ENCODE measurements at regions not wholly inside any gene's neighbourhood (a gene's known extent, or its start where the extent isn't known, plus 50 kb on each side); places are given as distances from the start of the nearest gene placed in this dataset.
"Not testable (repeated sequence)": the region's sequence is repeated elsewhere in the genome, so short reads cannot be mapped to it uniquely, and the experiment has no call there.

DNA sequence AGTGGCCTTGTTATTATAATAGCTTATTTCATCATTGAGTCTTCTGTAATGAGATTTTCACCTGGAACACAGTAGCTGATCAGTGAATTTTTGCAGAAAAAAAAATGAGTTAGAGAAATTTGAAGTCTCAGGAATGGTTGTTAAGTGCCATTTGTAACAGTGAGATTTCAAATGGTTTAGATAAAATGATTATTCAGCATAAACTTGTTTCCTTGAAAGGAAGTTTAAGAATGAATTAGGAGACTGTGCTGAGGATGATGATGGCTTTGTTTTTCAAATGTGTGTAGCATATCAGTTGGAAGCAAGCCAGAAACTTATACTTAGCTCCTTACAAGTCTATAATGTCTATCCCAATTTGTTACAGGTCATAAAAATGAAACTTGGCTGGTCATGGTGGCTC lies 225.1 kb downstream of the LRRC3B start:
- H3K27me3 ChIP-seq (ENCODE audit: control insufficient read depth, insufficient read depth, low read length), result no peaks in the 10 kb centered on the region
- H3K4me3 ChIP-seq (ENCODE audit: low read length), result no peak overlapping the region
- no peaks in the 10 kb centered on the region for H3K4me1 ChIP-seq (ENCODE audit: control insufficient read depth, insufficient read depth, low read length)
- H3K36me3 ChIP-seq (ENCODE audit: control insufficient read depth, insufficient read depth, low read length), result no peaks in the 10 kb centered on the region
- no peak overlapping the region for H3K27ac ChIP-seq (ENCODE audit: low read length)
- no peak for DNase-seq (ENCODE audit: low read depth, low spot score)
- no peaks in the 10 kb centered on the region for H3K9me3 ChIP-seq (ENCODE audit: control insufficient read depth, insufficient read depth, low read length)

DNA sequence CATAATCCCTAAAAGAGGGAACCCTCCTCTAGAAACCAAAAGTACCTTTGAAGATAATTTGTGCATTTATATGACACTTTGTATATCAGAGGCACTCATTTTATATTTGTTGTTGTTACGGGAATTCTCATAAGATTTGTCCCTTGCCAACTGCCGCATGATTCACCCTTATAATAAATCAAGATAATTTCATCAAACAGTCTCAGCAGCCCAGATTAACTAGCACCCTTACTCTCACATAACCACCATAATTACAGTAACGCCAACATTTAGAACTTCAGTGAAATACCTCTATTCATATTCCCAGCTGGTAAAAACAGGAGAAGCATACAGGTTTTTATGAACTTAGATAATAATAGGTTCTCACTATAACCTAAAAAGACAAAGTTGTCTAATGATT lies 271.9 kb downstream of the LRRC3B start:
- H3K4me1 ChIP-seq (ENCODE audit: control insufficient read depth, insufficient read depth, low read length), result no peaks in the 10 kb centered on the region
- no peak overlapping the region for H3K27ac ChIP-seq (ENCODE audit: low read length)
- DNase-seq (ENCODE audit: low read depth, low spot score), result no peak
- H3K4me3 ChIP-seq (ENCODE audit: low read length), result no peak overlapping the region
- WGBS (ENCODE audit: insufficient coverage, insufficient read length), result no CpG with 5 or more reads among the region's 3 CpGs
- no peaks in the 10 kb centered on the region for H3K9me3 ChIP-seq (ENCODE audit: control insufficient read depth, insufficient read depth, low read length)
- no peaks in the 10 kb centered on the region for H3K27me3 ChIP-seq (ENCODE audit: control insufficient read depth, insufficient read depth, low read length)
- H3K36me3 ChIP-seq (ENCODE audit: control insufficient read depth, insufficient read depth, low read length), result no peaks in the 10 kb centered on the region

DNA sequence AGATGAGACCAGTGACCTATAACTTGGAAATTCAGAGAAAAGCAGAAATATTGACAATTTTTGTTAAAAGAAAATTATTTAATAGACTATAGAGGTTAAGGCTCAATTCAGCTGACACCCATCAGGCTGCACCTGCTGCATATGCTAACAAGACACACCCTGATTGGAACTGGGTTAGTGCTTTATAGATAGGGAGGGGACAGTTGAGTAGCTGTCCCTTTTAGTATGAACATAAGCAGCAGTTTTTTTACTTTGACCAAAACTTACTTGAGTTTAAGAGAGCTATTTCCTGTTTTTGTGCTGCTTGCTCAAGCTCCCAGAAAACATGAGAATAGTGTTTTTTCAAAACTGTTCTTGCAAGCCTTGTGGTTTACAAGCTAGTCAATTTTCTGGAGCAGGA lies 292.6 kb downstream of the LRRC3B start:
- Histone ChIP-seq H3K36me3 (ENCODE audit: control insufficient read depth, insufficient read depth, low read length) (no peaks in the 10 kb centered on the region), H3K9me3 (ENCODE audit: control insufficient read depth, insufficient read depth, low read length) (no peaks in the 10 kb centered on the region), H3K27me3 (ENCODE audit: control insufficient read depth, insufficient read depth, low read length) (no peaks in the 10 kb centered on the region), H3K4me3 (ENCODE audit: low read length) (no peak overlapping the region), H3K4me1 (ENCODE audit: control insufficient read depth, insufficient read depth, low read length) (no peaks in the 10 kb centered on the region), H3K27ac (ENCODE audit: low read length) (no peak overlapping the region)
- no peak for DNase-seq (ENCODE audit: low read depth, low spot score)

DNA sequence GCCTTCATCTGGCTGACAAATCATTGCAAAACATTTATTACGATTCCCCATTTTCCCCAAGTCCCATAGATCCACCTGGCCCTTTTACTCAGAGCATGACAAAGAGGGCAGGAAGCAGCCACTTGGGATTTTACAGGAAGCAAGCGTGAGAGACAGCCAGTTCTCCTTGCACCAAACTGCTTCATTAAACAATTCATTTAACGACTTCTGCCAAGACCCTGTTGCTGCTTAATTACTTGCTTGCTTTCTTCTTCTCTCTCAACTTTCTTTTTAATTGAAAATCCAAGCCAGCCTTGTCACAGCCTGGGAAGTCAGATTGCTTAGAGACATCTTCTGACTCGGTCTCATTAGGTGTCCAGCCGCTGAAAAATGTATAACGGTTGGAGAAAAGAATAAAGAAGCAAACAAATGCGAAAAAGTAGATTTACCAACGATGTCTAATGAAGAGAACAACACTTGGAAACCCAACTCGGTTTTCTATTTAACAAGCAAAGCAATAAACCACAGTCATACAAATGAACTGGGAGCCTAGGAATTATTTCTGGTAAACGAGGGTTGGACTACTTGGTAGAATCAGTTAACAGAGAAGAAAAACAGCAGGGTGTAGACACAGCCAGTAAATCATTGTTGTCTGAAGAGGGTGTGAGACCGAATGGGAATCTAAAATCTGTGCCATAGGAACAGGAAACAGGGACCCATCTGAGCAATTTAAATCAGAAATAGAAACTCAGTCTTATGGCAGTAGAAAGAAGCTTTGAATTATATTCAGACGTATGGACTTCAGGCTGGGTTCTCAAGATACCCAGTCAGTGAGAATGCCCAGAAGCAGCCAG lies 298.3 kb downstream of the LRRC3B start:
- no peak overlapping the region for H3K27ac ChIP-seq (ENCODE audit: low read length)
- no peaks in the 10 kb centered on the region for H3K36me3 ChIP-seq (ENCODE audit: control insufficient read depth, insufficient read depth, low read length)
- no peaks in the 10 kb centered on the region for H3K27me3 ChIP-seq (ENCODE audit: control insufficient read depth, insufficient read depth, low read length)
- H3K4me3 ChIP-seq (ENCODE audit: low read length), result no peak overlapping the region
- peak; percentile 13 for DNase-seq (ENCODE audit: low read depth, low spot score)
- H3K9me3 ChIP-seq (ENCODE audit: control insufficient read depth, insufficient read depth, low read length), result no peaks in the 10 kb centered on the region
- H3K4me1 ChIP-seq (ENCODE audit: control insufficient read depth, insufficient read depth, low read length), result no peaks in the 10 kb centered on the region
- no CpG with 5 or more reads among the region's 12 CpGs for WGBS (ENCODE audit: insufficient coverage, insufficient read length)

DNA sequence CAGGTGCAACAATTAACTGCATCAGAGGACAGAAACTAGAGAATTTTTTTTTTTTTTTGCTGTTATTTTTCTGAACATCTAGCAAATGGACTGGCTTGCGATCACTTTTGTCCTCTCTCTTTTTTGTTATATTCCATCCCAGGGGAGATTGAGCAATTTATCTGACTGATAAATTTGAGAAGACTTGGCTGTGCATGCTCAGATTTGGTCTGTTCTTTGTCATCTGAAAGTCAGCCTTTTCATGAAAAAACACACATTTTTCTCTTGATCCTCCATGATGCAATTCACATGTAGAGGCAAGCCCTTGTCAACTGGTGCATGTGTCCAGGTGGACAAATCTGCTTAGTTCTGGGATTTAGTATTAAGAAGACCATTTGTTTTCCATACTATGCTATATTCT lies 309.3 kb downstream of the LRRC3B start:
- Histone ChIP-seq H3K9me3 (ENCODE audit: control insufficient read depth, insufficient read depth, low read length) (no peaks in the 10 kb centered on the region), H3K4me3 (ENCODE audit: low read length) (no peak overlapping the region), H3K27me3 (ENCODE audit: control insufficient read depth, insufficient read depth, low read length) (no peaks in the 10 kb centered on the region), H3K27ac (ENCODE audit: low read length) (no peak overlapping the region), H3K4me1 (ENCODE audit: control insufficient read depth, insufficient read depth, low read length) (no peaks in the 10 kb centered on the region), H3K36me3 (ENCODE audit: control insufficient read depth, insufficient read depth, low read length) (no peaks in the 10 kb centered on the region)
- WGBS (ENCODE audit: insufficient coverage, insufficient read length), result no CpG with 5 or more reads among the region's 1 CpG
- DNase-seq (ENCODE audit: low read depth, low spot score), result no peak

DNA sequence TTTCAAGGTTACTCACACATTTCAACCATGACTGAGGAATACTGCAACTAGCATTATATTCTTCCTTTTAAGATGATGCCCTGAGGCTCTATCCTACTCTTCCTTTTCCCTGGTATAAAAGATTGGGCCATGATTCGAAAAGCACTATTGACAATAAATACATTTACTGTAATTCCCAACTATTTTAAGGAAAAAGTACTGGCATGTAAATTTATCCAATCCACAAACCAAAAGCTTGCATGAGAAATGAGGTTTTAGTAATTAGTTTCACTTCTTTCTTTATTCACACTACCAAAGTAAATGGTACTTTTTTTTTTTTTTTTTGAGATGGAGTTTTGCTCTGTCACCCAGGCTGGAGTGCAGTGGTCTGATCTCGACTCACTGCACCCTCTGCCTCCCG lies 310.2 kb downstream of the LRRC3B start:
- H3K27me3 ChIP-seq (ENCODE audit: control insufficient read depth, insufficient read depth, low read length), result no peaks in the 10 kb centered on the region
- DNase-seq (ENCODE audit: low read depth, low spot score), result no peak
- H3K36me3 ChIP-seq (ENCODE audit: control insufficient read depth, insufficient read depth, low read length), result no peaks in the 10 kb centered on the region
- H3K9me3 ChIP-seq (ENCODE audit: control insufficient read depth, insufficient read depth, low read length), result no peaks in the 10 kb centered on the region
- H3K27ac ChIP-seq (ENCODE audit: low read length), result no peak overlapping the region
- H3K4me1 ChIP-seq (ENCODE audit: control insufficient read depth, insufficient read depth, low read length), result no peaks in the 10 kb centered on the region
- H3K4me3 ChIP-seq (ENCODE audit: low read length), result no peak overlapping the region
- WGBS (ENCODE audit: insufficient coverage, insufficient read length), result no CpG with 5 or more reads among the region's 3 CpGs

DNA sequence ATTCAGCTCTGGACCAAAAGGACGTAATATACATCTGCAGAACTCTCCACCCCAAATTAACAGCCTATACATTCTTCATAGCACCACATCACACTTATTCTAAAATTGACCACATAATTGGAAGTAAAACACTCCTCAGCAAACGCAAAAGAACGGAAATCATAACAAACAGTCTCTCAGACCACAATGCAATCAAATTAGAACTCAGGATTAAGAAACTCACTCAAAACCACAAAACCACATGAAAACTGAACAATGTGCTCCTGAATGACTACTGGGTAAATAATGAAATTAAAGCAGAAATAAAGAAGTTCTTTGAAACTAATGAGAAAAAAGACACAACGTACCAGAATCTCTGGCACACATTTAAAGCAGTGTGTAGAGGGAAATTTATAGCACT lies 322.9 kb downstream of the LRRC3B start:
- not testable (repeated sequence) for DNase-seq (ENCODE audit: low read depth, low spot score); H3K36me3 ChIP-seq (ENCODE audit: control insufficient read depth, insufficient read depth, low read length); H3K9me3 ChIP-seq (ENCODE audit: control insufficient read depth, insufficient read depth, low read length); H3K27ac ChIP-seq (ENCODE audit: low read length); H3K4me1 ChIP-seq (ENCODE audit: control insufficient read depth, insufficient read depth, low read length); H3K27me3 ChIP-seq (ENCODE audit: control insufficient read depth, insufficient read depth, low read length); H3K4me3 ChIP-seq (ENCODE audit: low read length)
- no CpG with 5 or more reads among the region's 4 CpGs for WGBS (ENCODE audit: insufficient coverage, insufficient read length)

DNA sequence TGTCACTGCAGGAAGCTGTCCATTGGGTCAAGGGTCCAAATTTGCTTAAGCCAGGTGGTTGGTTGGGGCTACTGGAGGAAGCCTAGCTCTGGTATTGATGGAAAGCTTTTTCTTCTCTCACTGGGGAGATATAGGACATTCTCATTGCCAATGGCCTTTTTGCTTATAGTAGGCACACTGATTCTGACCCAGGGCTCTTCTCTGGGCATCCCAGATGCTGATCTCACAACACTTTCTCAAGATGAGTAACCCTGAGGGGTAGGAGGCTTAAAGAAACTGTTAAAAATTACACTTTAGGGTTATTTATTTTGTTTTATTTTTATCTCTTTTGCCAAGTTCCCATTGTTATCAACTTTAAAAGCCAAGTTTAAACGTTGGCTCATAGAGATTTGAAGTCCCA lies 337.8 kb downstream of the LRRC3B start:
- H3K4me1 ChIP-seq (ENCODE audit: control insufficient read depth, insufficient read depth, low read length), result no peaks in the 10 kb centered on the region
- H3K4me3 ChIP-seq (ENCODE audit: low read length), result no peak overlapping the region
- no peaks in the 10 kb centered on the region for H3K27me3 ChIP-seq (ENCODE audit: control insufficient read depth, insufficient read depth, low read length)
- H3K36me3 ChIP-seq (ENCODE audit: control insufficient read depth, insufficient read depth, low read length), result no peaks in the 10 kb centered on the region
- H3K9me3 ChIP-seq (ENCODE audit: control insufficient read depth, insufficient read depth, low read length), result no peaks in the 10 kb centered on the region
- DNase-seq (ENCODE audit: low read depth, low spot score), result no peak
- WGBS (ENCODE audit: insufficient coverage, insufficient read length), result no CpG with 5 or more reads among the region's 1 CpG
- H3K27ac ChIP-seq (ENCODE audit: low read length), result no peak overlapping the region

DNA sequence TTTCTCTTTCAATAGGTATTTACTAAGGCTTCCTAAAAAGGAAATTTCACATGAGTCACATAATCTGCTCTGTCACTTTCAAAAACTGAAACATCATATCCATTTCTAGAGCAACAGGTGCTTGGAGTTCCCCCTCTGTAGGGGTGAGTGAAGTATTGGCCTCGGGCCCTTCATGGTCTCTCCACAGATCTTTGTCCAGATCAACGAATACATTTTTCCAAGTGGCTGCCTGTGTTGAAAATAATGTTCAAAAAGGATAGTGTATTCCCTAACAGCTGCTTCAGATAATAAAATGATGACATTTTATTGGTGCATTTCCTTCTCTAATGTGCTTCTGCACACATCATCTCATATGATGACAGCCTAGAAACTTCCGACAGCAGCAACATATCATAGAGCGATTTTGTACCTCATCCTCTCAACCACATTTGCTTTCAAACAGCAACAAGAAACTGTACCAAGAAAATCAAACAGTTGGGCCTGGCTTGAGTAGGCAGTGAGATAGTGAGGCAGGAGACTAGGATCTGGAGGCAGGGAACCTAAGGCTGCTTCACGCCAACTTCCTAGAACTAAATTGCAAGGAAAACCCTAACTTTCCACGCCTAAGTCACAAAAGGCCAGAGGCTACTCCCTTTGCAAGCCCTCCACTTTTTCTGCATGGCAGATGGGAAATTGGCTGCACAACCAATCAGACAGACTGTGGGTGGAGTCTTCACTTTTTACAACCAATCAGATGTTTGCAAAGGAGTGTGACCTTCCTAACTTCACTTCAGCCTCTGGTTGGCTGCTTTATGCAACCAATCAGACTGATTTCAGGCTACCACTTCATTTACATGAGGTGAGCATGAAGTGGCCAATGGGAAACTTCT lies 340.2 kb downstream of the LRRC3B start:
- Histone ChIP-seq H3K36me3 (ENCODE audit: control insufficient read depth, insufficient read depth, low read length) (no peaks in the 10 kb centered on the region), H3K27ac (ENCODE audit: low read length) (no peak overlapping the region), H3K27me3 (ENCODE audit: control insufficient read depth, insufficient read depth, low read length) (no peaks in the 10 kb centered on the region), H3K4me3 (ENCODE audit: low read length) (no peak overlapping the region), H3K9me3 (ENCODE audit: control insufficient read depth, insufficient read depth, low read length) (no peaks in the 10 kb centered on the region), H3K4me1 (ENCODE audit: control insufficient read depth, insufficient read depth, low read length) (no peaks in the 10 kb centered on the region)
- DNase-seq (ENCODE audit: low read depth, low spot score), result no peak
- WGBS (ENCODE audit: insufficient coverage, insufficient read length), result no CpG with 5 or more reads among the region's 6 CpGs

DNA sequence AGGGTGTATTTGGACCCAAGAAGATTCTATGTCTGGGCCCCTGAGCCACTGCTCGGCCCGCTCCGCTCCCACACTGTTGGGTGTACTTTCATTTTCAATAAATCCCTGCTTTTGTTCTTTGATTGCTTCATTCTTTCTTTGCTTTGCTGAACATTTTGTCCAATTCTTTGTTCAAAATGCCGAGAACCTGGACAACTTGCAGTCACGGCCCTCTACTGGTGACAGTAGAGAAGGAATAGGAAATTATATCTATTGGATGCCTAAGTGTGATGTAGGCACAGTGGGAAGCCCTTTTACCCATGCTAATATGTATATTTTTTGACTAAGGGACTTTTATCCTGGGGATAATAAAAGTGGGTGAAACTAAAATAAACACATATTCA lies 340.8 kb downstream of the LRRC3B start:
- no peak overlapping the region for H3K4me3 ChIP-seq (ENCODE audit: low read length)
- H3K9me3 ChIP-seq (ENCODE audit: control insufficient read depth, insufficient read depth, low read length), result no peaks in the 10 kb centered on the region
- H3K36me3 ChIP-seq (ENCODE audit: control insufficient read depth, insufficient read depth, low read length), result no peaks in the 10 kb centered on the region
- no CpG with 5 or more reads among the region's 5 CpGs for WGBS (ENCODE audit: insufficient coverage, insufficient read length)
- H3K4me1 ChIP-seq (ENCODE audit: control insufficient read depth, insufficient read depth, low read length), result no peaks in the 10 kb centered on the region
- H3K27me3 ChIP-seq (ENCODE audit: control insufficient read depth, insufficient read depth, low read length), result no peaks in the 10 kb centered on the region
- DNase-seq (ENCODE audit: low read depth, low spot score), result no peak
- no peak overlapping the region for H3K27ac ChIP-seq (ENCODE audit: low read length)

DNA sequence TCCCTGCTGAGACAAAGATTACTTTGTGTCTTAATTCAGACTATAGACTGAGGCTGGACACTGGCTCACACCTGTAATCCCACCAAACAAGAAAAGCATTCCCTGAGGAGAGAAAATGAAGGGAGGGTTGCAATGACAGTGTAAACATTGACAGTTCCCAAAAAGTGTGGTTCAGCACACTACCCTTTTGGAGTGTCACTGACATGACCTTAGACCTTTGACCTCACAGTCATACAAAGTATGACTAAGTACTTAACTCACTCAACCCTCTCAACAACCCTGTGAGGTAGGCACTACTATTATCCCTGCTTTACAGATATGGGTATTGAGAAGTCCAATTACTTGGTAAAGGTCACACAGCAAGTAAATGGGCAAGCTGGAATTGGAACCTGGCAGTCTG lies 341.7 kb downstream of the LRRC3B start:
- Histone ChIP-seq H3K36me3 (ENCODE audit: control insufficient read depth, insufficient read depth, low read length) (no peaks in the 10 kb centered on the region), H3K27ac (ENCODE audit: low read length) (no peak overlapping the region), H3K27me3 (ENCODE audit: control insufficient read depth, insufficient read depth, low read length) (no peaks in the 10 kb centered on the region), H3K4me3 (ENCODE audit: low read length) (no peak overlapping the region), H3K9me3 (ENCODE audit: control insufficient read depth, insufficient read depth, low read length) (no peaks in the 10 kb centered on the region), H3K4me1 (ENCODE audit: control insufficient read depth, insufficient read depth, low read length) (no peaks in the 10 kb centered on the region)
- no peak for DNase-seq (ENCODE audit: low read depth, low spot score)

Measured in iPS DF 6.9 (cell line).